ENCODE measurements at regions not wholly inside any gene's neighbourhood (a gene's known extent, or its start where the extent isn't known, plus 50 kb on each side); places are given as distances from the start of the nearest gene placed in this dataset.

GRCh38 chr3:459311-459670 is 262.7 kb downstream of the CHL1 start:
- no peak for DNase-seq (ENCODE audit: low read depth in 2 of 2)

GRCh38 chr3:461006-461405 is 264.4 kb downstream of the CHL1 start:
- no peak for DNase-seq (ENCODE audit: low read depth in 2 of 2)

- DNase-seq (ENCODE audit: low read depth in 2 of 2): no peak
Observed at GRCh38 chr3:462851-463250, 266.3 kb downstream of the CHL1 start.

- DNase-seq (ENCODE audit: low read depth in 2 of 2): no peak
Observed at GRCh38 chr3:463252-464192, 267.0 kb downstream of the CHL1 start.

GRCh38 chr3:464255-464654 is 267.7 kb downstream of the CHL1 start:
- no peak for DNase-seq (ENCODE audit: low read depth in 2 of 2)

- no peak for DNase-seq (ENCODE audit: low read depth in 2 of 2)
Observed at GRCh38 chr3:468172-468571, 271.6 kb downstream of the CHL1 start.

- DNase-seq (ENCODE audit: low read depth in 2 of 2): no peak
Observed at GRCh38 chr3:473033-473800, 276.7 kb downstream of the CHL1 start.

GRCh38 chr3:474828-475227 is 278.3 kb downstream of the CHL1 start:
- no peak for DNase-seq (ENCODE audit: low read depth in 2 of 2)

GRCh38 chr3:480070-480469 is 283.5 kb downstream of the CHL1 start:
- no peak for DNase-seq (ENCODE audit: low read depth in 2 of 2)

- no peak for DNase-seq (ENCODE audit: low read depth in 2 of 2)
Observed at GRCh38 chr3:481111-481510, 284.5 kb downstream of the CHL1 start.

- DNase-seq (ENCODE audit: low read depth in 2 of 2): no peak
Observed at GRCh38 chr3:481680-482079, 285.1 kb downstream of the CHL1 start.

- DNase-seq (ENCODE audit: low read depth in 2 of 2): no peak
Observed at GRCh38 chr3:482479-482878, 285.9 kb downstream of the CHL1 start.

GRCh38 chr3:484341-484740 is 287.8 kb downstream of the CHL1 start:
- no peak for DNase-seq (ENCODE audit: low read depth in 2 of 2)

GRCh38 chr3:487614-488013 is 291.1 kb downstream of the CHL1 start:
- DNase-seq (ENCODE audit: low read depth in 2 of 2): no peak

- no peak for DNase-seq (ENCODE audit: low read depth in 2 of 2)
Observed at GRCh38 chr3:492586-493316, 296.2 kb downstream of the CHL1 start.

- no peak for DNase-seq (ENCODE audit: low read depth in 2 of 2)
Observed at GRCh38 chr3:494190-494589, 297.6 kb downstream of the CHL1 start.

GRCh38 chr3:498487-498886 is 301.9 kb downstream of the CHL1 start:
- no peak for DNase-seq (ENCODE audit: low read depth in 2 of 2)

- DNase-seq (ENCODE audit: low read depth in 2 of 2): no peak
Observed at GRCh38 chr3:499001-499761, 302.6 kb downstream of the CHL1 start.

GRCh38 chr3:502486-502885 is 305.9 kb downstream of the CHL1 start:
- no peak for DNase-seq (ENCODE audit: low read depth in 2 of 2)

- DNase-seq (ENCODE audit: low read depth in 2 of 2): no peak
Observed at GRCh38 chr3:513301-513700, 316.7 kb downstream of the CHL1 start.

GRCh38 chr3:514192-514591 is 317.6 kb downstream of the CHL1 start:
- no peak for DNase-seq (ENCODE audit: low read depth in 2 of 2)

Data from lung microvascular endothelial cell (primary cell).